ENCODE measurements at regions not wholly inside any gene's neighbourhood (a gene's known extent, or its start where the extent isn't known, plus 50 kb on each side); places are given as distances from the start of the nearest gene placed in this dataset.
"Not testable (repeated sequence)": the region's sequence is repeated elsewhere in the genome, so short reads cannot be mapped to it uniquely, and the experiment has no call there.

- no peak for DNase-seq (ENCODE audit: low read depth)
Observed at GRCh38 chr10:36492590-36493515, 632.5 kb upstream of the ANKRD30A start.

DNA sequence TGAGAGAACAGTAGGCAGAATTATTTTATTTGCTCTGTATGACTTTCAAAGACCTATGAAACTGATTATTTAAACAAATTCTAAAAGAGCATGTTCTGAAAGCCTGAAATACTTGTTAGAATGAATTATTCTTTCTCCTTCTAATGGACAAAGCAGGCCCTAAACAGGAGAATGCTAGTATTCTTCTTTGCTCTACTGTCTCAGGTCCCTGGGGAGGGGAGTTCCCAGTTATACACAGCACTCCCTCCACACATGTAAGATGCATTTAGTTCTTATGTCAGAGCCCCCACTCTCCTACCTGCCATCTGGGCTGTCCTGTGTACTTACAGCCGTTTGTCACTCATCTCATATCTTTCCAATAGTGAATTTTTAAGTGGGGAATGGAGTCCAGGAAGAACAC lies 633.5 kb upstream of the ANKRD30A start:
- DNase-seq (ENCODE audit: low read depth) = no peak

DNA sequence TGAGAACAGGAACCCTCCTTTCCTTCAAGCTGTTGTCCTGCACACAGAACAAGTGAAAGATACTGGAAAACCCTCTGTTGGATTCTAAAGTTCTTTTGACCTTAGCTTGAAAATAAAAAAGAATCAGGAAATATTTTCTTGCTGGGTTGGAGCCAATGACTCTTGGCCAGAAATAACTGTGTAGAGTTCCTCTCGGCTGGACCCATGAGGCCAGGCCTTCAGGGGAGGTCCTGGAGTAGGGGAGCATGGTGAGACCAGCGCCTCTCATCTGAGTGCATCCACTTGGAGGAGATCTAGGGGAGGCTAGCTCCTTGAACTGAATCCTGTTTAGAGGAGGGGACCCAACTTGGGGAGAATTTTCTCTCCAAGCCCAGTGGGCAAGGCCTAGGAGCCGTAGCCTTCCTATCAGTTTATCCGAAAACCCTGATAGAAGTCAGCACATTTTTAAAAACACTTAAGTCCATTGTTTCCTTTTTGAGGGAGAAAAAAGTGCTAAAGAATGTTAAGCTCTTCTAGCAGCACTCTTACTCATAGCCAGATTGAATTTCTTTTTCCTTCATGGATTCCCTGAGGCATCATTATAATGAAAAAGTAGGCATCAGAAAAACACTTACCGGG lies 635.7 kb upstream of the ANKRD30A start:
- DNase-seq (ENCODE audit: low read depth) = no peak

- no peak for DNase-seq (ENCODE audit: low read depth)
Observed at GRCh38 chr10:36489181-36489580, 636.2 kb upstream of the ANKRD30A start.

- no peak for DNase-seq (ENCODE audit: low read depth)
Observed at GRCh38 chr10:36488579-36488978, 636.8 kb upstream of the ANKRD30A start.

DNA sequence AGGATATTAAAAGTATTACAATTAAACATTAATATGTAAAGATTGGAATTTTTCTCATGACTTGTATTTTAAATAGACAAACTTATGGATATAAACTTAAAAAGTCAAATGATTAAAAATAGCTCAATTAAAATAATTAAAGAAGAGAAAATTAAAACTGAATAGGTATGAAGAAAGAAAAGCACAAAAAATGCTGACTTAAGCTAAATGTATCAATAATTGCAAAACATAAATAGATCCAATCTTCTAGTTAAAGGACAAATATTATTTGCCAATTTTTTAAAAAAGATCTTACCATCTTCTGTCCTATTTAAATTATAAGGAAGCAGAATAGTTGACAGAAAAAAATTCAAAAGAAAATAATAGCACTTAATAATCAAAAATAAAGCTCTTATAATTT lies 646.3 kb upstream of the ANKRD30A start:
- DNase-seq (ENCODE audit: low read depth) = no peak

- DNase-seq (ENCODE audit: low read depth) = no peak
Observed at GRCh38 chr10:36476399-36476798, 649.0 kb upstream of the ANKRD30A start.

GRCh38 chr10:36475746-36476145 lies 649.7 kb upstream of the ANKRD30A start:
- DNase-seq (ENCODE audit: low read depth) = no peak

GRCh38 chr10:36474456-36474855 lies 650.9 kb upstream of the ANKRD30A start:
- DNase-seq (ENCODE audit: low read depth) = no peak

GRCh38 chr10:36473122-36473521 lies 652.3 kb upstream of the ANKRD30A start:
- no peak for DNase-seq (ENCODE audit: low read depth)

DNA sequence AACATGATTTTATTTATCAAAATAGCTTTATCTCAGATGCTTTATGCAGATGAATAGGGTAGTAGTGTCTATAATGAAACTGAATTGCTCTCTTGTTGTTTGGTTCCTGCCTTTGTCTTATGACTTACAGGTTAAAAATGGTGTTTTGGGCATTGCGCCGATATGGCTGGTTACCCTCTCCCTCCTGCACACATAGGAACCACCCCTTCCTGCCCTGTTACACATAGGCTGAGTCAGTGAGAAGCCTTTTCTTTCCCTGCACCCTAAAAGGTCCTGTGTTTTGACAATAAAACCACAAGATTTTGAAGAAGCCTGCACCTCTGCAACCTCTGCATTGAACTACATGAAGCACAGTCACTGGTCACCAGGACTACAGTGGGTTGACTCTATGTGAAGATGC lies 655.8 kb upstream of the ANKRD30A start:
- no peak for DNase-seq (ENCODE audit: low read depth)

GRCh38 chr10:36468620-36469019 lies 656.8 kb upstream of the ANKRD30A start:
- DNase-seq (ENCODE audit: low read depth) = no peak

- no peak for DNase-seq (ENCODE audit: low read depth)
Observed at GRCh38 chr10:36465604-36466379, 659.6 kb upstream of the ANKRD30A start.

DNA sequence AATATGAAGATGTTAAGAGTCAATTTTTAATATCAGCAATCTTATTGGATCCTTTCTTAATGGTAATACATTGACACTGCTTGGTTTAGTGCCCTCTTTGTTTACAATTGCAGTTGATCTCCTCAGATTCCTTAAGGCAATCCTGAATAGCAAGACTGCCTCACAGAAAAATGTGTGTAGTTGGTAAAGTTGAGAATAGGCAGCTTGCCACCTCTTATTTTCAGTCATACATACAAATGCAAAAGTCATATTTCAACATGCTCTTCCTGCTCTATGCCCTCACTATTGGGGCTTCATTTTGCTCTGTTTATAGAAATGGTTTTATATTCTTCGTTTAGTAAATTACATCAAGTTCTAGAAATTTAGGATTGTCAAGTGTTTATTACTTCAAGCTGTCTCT lies 661.1 kb upstream of the ANKRD30A start:
- no peak for DNase-seq (ENCODE audit: low read depth)

GRCh38 chr10:36463390-36463789 lies 662.0 kb upstream of the ANKRD30A start:
- no peak for DNase-seq (ENCODE audit: low read depth)

DNA sequence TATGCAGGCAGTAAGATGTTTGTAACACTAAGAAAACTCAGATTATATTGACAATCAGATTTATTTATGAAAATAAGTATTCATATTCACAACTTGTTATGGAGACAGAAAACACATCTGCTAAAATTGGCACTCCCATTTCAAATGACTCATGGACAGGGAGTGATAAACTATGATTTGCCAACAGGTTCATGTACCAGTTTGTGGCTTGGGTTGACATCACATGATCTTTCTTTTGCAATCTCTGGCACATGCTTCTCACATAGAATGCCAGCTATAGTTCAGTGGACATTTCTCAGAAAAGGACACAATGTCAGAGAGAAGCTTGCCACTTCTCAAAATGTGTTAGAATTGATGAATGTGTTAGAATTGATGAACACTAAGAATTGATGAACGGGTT lies 663.2 kb upstream of the ANKRD30A start:
- no peak for DNase-seq (ENCODE audit: low read depth)

- DNase-seq (ENCODE audit: low read depth) = not testable (repeated sequence)
Observed at GRCh38 chr10:36458437-36458836, 667.0 kb upstream of the ANKRD30A start.

GRCh38 chr10:36457751-36458150 lies 667.6 kb upstream of the ANKRD30A start:
- DNase-seq (ENCODE audit: low read depth) = no peak

DNA sequence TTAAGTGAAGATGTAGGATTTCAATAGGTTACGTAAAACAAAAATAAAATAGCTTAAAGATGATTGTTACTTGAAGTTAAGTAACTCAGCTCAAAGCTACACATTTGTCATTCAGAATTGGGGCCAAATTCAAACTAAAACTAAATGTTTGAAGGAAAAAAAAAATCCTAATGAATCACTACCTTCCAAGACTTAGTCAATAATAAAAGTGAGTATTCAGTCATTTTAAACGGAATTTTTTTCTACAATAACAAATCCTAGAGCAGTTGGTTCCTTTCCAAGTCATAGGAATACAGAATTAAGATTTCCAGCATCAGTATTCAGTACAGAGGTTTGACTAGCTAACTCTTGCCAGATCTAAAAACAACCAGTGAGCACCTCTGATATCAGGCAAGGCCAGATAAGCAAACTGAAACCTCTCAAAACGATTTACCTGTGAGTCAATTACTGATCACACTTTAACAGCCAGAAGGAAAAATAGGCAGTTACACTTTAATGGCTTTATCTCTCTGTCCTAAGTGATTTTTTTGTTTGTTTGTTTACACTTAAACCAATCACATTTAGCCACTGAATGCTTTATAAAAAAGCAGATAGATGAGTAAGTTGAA lies 669.8 kb upstream of the ANKRD30A start:
- no peak for DNase-seq (ENCODE audit: low read depth)

- no peak for DNase-seq (ENCODE audit: low read depth)
Observed at GRCh38 chr10:36452851-36453250, 672.5 kb upstream of the ANKRD30A start.

- no peak for DNase-seq (ENCODE audit: low read depth)
Observed at GRCh38 chr10:36451391-36451970, 673.9 kb upstream of the ANKRD30A start.

DNA sequence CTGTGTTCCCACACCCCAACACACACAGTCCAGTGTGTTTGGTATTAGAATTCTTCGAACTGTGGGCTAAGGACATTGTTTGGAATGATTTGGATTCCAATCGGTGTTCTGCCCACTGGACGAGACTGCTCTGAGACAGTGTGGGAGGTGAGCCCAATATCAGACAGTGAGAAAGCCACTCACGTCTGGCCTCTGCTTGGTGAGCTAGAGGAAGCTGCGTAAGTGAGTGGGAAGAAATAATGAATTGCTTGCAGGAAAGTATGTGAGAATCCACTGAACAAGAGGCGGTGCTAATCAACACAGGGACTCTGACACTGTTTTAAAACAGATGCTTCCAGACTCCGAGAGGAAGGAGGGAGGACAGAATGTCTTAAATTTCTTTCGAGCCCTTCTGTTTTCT lies 675.0 kb upstream of the ANKRD30A start:
- DNase-seq (ENCODE audit: low read depth) = no peak

All from stimulated activated CD8-positive, alpha-beta memory T cell treated with anti-CD3 and anti-CD28 coated beads, Interleukin-12 subunit alpha, Interleukin-12 subunit beta, amount 100 ng/mL, for 1 hour (primary cell).